ENCODE measurements at regions not wholly inside any gene's neighbourhood (a gene's known extent, or its start where the extent isn't known, plus 50 kb on each side); places are given as distances from the start of the nearest gene placed in this dataset.

DNA sequence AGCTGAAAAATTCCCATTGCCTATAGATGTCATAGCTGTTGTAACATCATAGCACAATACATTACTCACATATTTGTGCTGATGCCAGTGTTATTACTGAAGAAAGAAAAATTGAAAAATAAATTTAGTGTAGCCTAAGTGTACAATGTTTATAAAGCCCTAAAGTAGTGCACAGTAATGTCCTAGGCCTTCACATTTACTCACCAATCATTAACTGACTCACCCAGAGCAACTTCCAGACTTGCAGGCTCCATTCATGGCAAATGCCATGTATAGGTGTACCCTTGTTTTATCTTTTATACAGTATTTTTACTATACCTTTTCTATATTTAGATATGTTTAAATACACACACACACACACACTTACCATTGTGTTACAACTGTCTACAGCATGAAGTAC, 265.4 kb upstream of the MAGEB18 start:
- TF ChIP-seq GABPA (IDR thresholded peaks at IDR 0.05; ENCODE audit: low read depth) (no peak), POLR2AphosphoS5 (IDR thresholded peaks at IDR 0.05; ENCODE audit: low read depth) (no peak), REST (IDR thresholded peaks at IDR 0.05; ENCODE audit: insufficient replicate concordance, low read depth) (no peak)
- TF ChIP-seq, protein P1, sequence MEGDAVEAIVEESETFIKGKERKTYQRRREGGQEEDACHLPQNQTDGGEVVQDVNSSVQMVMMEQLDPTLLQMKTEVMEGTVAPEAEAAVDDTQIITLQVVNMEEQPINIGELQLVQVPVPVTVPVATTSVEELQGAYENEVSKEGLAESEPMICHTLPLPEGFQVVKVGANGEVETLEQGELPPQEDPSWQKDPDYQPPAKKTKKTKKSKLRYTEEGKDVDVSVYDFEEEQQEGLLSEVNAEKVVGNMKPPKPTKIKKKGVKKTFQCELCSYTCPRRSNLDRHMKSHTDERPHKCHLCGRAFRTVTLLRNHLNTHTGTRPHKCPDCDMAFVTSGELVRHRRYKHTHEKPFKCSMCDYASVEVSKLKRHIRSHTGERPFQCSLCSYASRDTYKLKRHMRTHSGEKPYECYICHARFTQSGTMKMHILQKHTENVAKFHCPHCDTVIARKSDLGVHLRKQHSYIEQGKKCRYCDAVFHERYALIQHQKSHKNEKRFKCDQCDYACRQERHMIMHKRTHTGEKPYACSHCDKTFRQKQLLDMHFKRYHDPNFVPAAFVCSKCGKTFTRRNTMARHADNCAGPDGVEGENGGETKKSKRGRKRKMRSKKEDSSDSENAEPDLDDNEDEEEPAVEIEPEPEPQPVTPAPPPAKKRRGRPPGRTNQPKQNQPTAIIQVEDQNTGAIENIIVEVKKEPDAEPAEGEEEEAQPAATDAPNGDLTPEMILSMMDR (IDR thresholded peaks at IDR 0.05; ENCODE audit: insufficient read depth, low read length) = no peak
